ENCODE measurements at regions not wholly inside any gene's neighbourhood (a gene's known extent, or its start where the extent isn't known, plus 50 kb on each side); places are given as distances from the start of the nearest gene placed in this dataset.

DNA sequence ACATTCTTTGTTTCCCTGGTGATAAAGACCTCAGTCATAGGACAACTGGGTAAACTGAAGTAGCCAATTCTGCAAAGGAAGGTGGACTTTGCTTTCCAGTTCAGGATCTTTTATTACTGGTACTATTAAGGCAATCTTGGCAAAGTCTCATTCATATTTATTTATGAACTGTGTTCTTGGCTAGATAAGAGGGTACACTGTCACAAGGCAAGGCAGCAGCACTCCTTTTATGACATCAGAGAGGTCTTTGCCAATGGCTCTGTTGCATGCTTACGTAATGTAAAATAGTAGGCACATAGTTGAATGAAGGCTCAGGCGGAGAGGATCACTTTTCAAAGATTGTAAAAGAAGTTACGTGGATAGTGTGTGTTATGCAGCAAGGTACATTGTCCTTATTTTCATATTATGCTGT is 63.7 kb upstream of the PDK4 start:
- Histone ChIP-seq H3K9me3 (ENCODE audit: control insufficient read depth, insufficient read depth, low read length) (no peaks in the 10 kb centered on the region), H3K23ac (ENCODE audit: low read depth, low read length) (no peak overlapping the region), H3K79me1 (ENCODE audit: low read depth in 1 of 2, low read length in 2 of 2) (no peaks in the 10 kb centered on the region), H2AK9ac (replicated peaks; ENCODE audit: low read depth, low read length, poor library complexity) (no peak overlapping the region), H3K4me3 (ENCODE audit: insufficient read depth, low read depth, low read length) (no peak overlapping the region), H2AK5ac (ENCODE audit: low read depth, low read length) (no peak overlapping the region), H3K4me2 (ENCODE audit: low read depth, low read length) (no peak overlapping the region), H4K5ac (ENCODE audit: low read depth, low read length) (no peak overlapping the region), H3K9me1 (ENCODE audit: insufficient read depth, low read length) (no peaks in the 10 kb centered on the region), H4K20me1 (ENCODE audit: insufficient read depth, low read length) (no peaks in the 10 kb centered on the region), H3K9ac (ENCODE audit: low read depth, low read length) (no peak overlapping the region), H3K27ac (ENCODE audit: insufficient read depth, low read length) (no peak overlapping the region), H4K8ac (ENCODE audit: low read depth in 2 of 2, low read length in 2 of 2) (no peak overlapping the region), H2BK20ac (ENCODE audit: low read depth, low read length) (no peak overlapping the region), H3K4ac (ENCODE audit: low read depth, low read length) (no peak overlapping the region), H3K14ac (replicated peaks; ENCODE audit: low read depth, low read length) (no peak overlapping the region), H2BK120ac (ENCODE audit: low read depth, low read length) (no peak overlapping the region), H4K91ac (ENCODE audit: insufficient read depth, low read depth, low read length) (no peak overlapping the region), H2AFZ (replicated peaks; ENCODE audit: low read length, poor library complexity) (no peak overlapping the region), H2BK5ac (ENCODE audit: low read depth, low read length, poor library complexity, severe bottlenecking) (no peak overlapping the region), H3K27me3 (ENCODE audit: control insufficient read depth, insufficient read depth, low read length) (no peaks in the 10 kb centered on the region), H3K36me3 (ENCODE audit: control insufficient read depth, insufficient read depth, low read length) (no peaks in the 10 kb centered on the region), H2BK15ac (ENCODE audit: low read depth, low read length) (no peak overlapping the region), H3K4me1 (ENCODE audit: control insufficient read depth, insufficient read depth, low read length) (no peaks in the 10 kb centered on the region), H3K56ac (ENCODE audit: extremely low read depth, insufficient read depth, low read length) (no peak overlapping the region), H3K18ac (ENCODE audit: low read depth, low read length) (no peak overlapping the region)
- in situ Hi-C loops (cut with MboI; ENCODE audit: low sequenced_read_pairs) (no loop called here), intact Hi-C loops (cut with micrococcal nuclease) (no loop called here), dilution Hi-C loops (cut with HindIII; ENCODE audit: low sequenced_read_pairs, unreplicated experiment) (no loop called here)
- TF ChIP-seq SMC3 (IDR thresholded peaks at IDR 0.05; ENCODE audit: low read depth, low read length) (no peak), RFX5 (IDR thresholded peaks at IDR 0.05; ENCODE audit: low read depth, low read length) (no peak), RCOR1 (IDR thresholded peaks at IDR 0.05; ENCODE audit: insufficient replicate concordance, low read length) (no peak), FOS (IDR thresholded peaks at IDR 0.05; ENCODE audit: low read depth, low read length) (no peak), CHD1 (IDR thresholded peaks at IDR 0.05; ENCODE audit: low read depth, low read length) (no peak), CEBPB (IDR thresholded peaks at IDR 0.05; ENCODE audit: low read depth, low read length) (no peak), RAD21 (IDR thresholded peaks at IDR 0.05; ENCODE audit: low read length) (no peak), MAFK (IDR thresholded peaks at IDR 0.05; ENCODE audit: low read depth, low read length) (no peak), NFE2L2 (IDR thresholded peaks at IDR 0.05; ENCODE audit: low read depth, low read length) (no peak), MAZ (IDR thresholded peaks at IDR 0.05; ENCODE audit: borderline replicate concordance, low read depth, low read length) (no peak)
- TF ChIP-seq, protein P1, sequence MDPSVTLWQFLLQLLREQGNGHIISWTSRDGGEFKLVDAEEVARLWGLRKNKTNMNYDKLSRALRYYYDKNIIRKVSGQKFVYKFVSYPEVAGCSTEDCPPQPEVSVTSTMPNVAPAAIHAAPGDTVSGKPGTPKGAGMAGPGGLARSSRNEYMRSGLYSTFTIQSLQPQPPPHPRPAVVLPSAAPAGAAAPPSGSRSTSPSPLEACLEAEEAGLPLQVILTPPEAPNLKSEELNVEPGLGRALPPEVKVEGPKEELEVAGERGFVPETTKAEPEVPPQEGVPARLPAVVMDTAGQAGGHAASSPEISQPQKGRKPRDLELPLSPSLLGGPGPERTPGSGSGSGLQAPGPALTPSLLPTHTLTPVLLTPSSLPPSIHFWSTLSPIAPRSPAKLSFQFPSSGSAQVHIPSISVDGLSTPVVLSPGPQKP (IDR thresholded peaks at IDR 0.05; ENCODE audit: borderline replicate concordance, low read depth, low read length): no peak
- TF ChIP-seq, protein P2, sequence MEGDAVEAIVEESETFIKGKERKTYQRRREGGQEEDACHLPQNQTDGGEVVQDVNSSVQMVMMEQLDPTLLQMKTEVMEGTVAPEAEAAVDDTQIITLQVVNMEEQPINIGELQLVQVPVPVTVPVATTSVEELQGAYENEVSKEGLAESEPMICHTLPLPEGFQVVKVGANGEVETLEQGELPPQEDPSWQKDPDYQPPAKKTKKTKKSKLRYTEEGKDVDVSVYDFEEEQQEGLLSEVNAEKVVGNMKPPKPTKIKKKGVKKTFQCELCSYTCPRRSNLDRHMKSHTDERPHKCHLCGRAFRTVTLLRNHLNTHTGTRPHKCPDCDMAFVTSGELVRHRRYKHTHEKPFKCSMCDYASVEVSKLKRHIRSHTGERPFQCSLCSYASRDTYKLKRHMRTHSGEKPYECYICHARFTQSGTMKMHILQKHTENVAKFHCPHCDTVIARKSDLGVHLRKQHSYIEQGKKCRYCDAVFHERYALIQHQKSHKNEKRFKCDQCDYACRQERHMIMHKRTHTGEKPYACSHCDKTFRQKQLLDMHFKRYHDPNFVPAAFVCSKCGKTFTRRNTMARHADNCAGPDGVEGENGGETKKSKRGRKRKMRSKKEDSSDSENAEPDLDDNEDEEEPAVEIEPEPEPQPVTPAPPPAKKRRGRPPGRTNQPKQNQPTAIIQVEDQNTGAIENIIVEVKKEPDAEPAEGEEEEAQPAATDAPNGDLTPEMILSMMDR (conservative IDR thresholded peaks at IDR 0.05; ENCODE audit: low read depth, low read length): no peak
- ATAC-seq (ENCODE audit: low read depth) (no peak), DNase-seq (no peak)
- POLR2A ChIA-PET (ENCODE audit: unreplicated experiment): no interaction called here
- CTCF ChIA-PET: no interaction called here
- WGBS, 2 experiments (ENCODE audit: extremely low coverage in 2 of 2, insufficient read length in 1 of 2): no CpG with 5 or more reads among the region's 3 CpGs
- no TSS peak for BruUV-seq (replicated peaks)
